NCI-H2171 (cell line): ENCODE measurements at regions not wholly inside any gene's neighbourhood (a gene's known extent, or its start where the extent isn't known, plus 50 kb on each side); places are given as distances from the start of the nearest gene placed in this dataset.

Experiments used
- DNase-seq: peaks from one replicate; lab custom pipeline; 2025; lab: John Stamatoyannopoulos, UW

DNA sequence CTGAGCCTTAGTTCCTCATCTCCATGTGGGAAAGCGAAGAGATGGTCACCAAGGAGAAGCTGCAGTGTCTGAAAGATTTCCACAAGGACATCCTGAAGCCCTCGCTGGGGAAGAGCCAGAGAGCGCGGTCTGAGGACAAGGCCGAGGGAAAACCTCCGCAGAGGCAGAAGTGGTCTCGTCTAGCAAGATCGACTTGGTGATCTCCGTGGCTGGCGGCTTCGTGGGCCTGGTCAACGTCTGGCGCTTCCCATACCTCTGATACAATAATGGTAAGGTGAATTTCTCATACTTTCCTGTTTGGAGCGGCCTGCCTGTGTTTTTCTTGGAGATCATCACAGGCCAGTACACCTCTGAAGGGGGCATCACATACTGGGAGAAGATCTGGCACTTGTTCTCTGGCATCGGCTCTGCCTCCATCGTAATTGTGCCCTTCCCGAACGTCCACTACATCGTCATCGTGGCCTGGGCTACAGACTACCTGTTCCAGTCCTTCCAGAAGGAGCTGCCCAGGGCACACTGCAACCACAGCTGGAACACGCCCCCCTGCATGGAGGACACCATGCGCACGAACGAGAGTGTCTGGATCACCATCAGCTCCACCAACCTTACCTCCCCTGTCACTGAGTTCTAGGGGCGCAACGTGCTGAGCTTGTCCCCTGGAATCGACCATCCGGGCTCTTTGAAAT, 841.1 kb upstream of the TMPRSS15 start:
- no peak for DNase-seq

DNA sequence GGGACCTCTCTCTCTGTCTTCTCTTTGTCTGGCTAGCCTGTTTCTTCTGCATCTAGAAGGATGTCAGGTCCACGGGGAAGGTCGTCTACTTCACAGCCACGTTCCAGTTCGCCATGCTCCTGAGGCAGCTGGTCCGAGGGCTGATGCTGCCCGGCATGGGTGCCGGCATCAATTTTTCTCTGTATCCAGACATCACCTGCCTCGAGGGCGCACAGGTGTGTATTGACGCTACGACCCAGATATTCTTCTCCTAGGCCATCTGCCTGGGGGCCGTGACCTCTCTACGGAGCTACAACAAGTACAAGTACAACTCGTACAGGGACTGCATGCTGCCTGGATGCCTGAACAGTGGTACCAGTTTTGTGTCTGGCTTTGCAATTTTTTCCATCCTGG, 841.6 kb upstream of the TMPRSS15 start:
- DNase-seq: no peak

DNA sequence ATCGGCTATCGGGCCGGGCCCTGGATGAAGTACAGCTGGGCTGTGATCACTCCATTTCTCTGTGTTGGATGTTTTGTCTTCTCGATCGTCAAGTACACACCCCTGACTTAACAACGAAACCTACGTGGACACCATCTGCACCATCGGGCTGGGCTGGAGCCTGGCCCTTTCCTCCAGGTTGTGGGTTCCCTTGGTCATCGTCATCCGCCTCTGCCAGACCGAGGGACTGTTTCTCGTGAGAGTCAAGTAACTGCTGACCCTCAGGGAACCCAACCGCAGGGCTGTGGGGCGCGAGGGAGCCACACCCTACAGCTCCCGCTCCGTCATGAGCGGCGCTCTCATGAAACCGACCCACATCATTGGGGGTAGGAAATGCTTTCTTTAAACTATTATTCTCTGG, 842.4 kb upstream of the TMPRSS15 start:
- DNase-seq: no peak

DNA sequence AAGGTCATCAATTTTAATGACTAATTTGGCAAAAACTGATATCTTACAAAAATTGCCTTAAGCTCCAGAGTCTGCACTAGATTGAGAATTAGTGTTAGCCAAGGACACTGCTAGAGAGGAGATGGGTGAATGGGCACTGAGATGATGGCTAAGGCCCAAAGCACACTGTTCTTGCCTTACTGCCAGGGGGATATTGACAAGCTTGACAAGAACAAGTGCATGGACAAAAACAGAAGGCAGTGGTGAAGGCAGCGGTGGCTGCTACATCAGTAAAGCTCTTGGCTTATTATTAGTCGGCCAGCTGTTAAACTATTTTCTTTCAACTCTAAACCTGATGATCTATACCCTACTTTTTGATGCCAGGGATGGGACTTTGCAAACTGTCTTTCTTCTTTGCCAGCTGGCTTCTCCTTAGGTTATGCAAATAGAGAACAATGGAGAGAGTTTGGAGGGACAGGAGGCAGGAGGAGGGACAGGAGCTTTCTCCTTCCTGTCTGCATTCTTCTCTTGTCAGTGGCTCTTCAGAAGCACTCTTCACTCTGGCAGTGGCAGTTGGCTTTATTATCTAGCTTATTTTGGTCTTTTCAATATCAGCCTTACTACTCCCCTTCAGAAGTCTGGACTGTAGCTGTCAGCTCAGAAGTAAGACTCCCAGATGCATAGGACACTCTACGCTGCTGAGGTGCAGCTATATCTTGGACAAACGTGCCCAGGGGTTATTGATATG, 853.5 kb upstream of the TMPRSS15 start:
- no peak for DNase-seq

DNA sequence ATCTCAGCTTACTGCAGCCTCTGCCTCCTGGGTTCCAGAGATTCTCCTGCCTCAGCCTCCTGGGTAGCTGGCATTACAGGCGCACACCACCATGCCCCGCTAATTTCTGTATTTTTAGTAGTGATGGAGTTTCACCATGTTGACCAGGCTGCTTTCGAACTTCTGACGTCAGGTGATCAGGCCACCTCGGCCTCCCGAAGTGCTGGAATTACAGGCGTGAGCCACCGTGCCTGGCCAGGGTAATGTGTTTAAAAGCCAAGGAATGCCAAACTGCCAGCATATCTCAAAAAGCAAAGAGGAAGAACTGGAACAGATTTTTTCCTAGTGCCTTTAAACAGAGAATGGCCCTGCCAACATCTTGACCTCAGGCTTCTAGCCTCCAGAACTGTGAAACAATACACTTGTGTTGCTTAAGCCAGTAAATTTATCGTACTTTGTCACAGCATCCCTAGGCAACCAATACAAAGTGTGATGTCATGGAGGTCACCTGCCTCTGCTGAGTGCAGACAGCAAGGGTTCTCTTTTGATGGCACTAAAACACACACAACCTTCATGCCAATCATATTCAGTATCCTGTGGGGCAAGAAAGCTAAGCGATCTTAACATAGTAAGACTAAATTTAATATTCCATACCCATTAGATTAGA, 858.3 kb upstream of the TMPRSS15 start:
- no peak for DNase-seq

DNA sequence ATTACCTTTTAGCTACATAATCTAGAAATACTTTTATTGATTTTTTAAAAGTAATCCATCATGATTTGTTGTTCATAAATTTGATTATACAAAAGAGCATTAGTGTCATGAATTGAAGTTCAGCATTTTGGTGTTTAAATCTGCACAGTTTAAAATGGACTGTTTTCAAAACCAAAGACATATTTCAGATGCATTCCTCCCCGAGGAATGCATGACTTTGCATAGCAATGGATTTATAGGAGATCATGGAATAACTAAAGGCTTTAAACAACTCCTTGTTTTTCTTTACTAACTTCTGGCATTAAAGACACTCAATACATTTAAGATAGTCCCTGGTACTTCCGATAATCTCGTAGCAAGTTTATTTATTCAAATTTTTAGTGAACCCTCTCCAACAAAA, 863.1 kb upstream of the TMPRSS15 start:
- DNase-seq: no peak

DNA sequence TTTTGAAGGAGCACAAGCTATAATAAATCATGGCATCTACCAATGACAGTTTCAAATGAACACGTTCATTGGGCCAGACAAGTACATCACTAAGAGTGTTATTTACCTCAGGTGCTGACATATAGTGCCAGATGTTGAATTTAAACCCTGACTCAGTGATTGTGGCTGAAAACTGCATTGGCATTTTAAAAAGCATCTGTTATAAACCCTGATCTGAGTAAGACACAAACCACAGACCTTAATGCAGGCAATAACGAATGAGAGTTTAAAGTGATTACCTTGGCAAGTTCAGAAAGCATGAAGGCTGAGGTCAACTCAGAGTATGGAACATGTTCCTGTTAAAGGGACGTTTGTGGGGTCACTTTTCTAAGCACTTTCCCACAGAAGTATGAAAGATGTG, 865.1 kb upstream of the TMPRSS15 start:
- no peak for DNase-seq

DNA sequence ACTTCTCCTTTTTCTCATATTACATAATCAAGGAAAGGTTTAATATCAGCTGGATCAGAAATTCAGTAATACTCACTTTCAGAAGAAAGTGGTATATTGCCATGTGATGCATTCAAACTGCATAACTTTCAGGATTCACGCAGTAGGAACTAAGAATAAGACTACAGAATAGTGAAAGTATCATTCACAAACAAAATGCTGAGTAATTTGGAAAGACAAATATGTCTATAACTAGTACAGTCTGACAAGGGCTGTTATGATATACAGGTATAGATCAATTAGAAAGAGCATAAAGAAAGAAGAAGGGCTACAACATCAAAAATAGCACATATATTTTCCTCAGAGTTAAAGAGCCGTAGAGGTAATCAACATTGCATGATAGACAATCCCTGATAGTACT, 871.5 kb upstream of the TMPRSS15 start:
- DNase-seq: no peak

DNA sequence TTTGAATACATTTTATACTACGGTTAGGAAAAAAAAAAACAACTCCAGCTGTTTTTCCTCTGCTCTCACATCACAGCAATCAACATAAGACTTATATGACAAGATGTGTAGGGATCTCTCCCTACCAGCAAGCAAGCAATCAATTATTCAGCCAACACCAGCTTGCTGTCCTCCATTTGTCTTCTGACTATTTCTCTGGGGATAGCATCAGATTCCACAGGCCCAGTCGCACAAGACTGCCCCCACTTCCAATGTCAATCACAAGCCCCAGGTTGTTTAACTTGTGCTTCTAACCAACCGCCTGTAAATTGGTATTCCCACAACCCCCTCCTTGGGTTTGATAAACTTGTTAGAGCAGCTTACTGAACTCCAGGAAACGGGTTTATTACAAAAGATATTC, 873.1 kb upstream of the TMPRSS15 start:
- no peak for DNase-seq

DNA sequence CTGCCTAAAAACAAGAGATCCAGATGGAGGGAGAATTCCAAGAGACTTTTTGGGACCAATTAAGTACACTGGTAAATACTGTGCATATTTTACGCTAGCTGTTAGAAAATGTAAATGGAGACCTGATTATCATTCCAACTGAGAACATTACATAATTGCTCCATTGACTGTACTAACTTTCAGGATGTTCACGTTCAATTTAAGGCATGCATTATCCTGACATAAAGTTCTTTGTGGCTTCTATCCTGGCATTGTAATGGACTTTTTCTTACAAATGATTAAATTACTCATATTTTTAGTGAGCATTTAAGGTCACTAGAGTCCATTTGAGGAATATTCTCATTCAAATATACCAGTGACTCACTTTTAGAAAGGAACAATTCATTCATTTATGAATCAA, 883.3 kb upstream of the TMPRSS15 start:
- DNase-seq: no peak

DNA sequence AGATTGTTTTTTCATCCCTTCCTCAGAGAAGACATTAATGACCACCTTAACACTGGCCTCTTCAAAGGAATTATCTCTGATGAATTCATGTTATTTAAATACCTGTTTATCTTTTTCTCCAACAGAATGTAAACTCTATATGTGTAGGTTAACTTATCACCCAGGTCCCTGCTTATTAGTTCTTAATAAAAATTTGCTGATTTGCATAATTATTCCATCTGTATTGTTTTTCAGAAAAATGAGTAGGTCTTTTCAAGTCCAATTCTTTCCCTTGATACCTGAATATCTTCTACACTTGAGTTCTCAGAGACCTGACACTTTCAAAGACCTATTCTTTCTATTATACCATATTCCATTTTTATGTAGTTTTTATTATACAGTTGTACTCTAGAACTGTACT, 886.7 kb upstream of the TMPRSS15 start:
- no peak for DNase-seq

DNA sequence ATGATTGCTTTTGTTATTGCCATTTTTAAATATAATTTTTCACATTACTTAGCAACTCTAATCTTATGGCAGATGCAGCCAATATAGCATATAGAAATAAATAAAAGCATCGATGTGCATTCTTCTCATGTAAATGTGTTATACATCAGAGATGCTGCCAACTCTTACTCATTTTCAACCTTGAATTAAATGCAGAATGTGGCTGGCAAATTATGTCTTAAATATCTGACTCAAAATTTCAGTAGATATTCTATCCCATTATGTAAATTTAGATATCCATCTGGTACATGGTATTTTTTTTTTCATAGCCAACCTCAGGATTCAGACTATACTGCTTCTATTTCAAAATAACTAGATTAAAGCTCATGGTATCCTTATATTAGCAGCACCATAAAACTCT, 916.7 kb upstream of the TMPRSS15 start:
- DNase-seq: no peak

DNA sequence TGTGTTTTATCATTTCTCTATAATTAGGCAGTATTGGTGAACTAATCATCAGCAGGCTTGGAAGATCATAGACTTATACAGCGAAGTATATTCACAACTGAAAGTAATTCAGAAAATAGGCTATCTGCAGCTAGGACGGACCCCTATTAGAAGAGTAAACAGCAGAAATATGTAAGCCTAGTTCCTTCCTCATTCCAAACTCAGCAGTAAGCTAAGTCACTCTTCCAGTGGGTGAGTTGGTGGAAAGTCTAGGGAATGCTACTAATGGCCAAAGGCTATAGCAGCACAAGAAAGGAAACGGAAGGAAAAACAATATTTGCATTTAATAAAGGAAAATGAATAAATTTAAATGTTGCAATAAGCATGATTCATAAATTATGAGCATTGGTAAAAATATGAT, 918.1 kb upstream of the TMPRSS15 start:
- DNase-seq: no peak

DNA sequence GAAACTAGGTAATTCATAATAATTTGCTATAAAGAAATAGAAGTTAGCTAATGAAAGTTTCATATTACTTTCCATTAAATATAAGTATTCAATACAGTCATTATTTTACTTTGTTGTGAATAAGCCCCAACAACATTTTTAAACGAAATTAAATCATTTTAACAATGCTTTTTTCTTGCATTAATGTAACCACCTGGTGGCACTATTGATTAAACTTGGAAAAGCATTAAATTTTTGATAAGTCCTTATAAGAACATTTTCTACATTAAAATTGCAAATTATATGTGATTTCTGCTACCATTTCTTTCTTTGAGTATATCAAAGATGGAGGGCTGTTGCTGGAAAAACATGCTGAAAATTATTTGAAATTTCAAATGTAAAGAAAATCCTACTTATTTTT, 918.8 kb upstream of the TMPRSS15 start:
- no peak for DNase-seq

DNA sequence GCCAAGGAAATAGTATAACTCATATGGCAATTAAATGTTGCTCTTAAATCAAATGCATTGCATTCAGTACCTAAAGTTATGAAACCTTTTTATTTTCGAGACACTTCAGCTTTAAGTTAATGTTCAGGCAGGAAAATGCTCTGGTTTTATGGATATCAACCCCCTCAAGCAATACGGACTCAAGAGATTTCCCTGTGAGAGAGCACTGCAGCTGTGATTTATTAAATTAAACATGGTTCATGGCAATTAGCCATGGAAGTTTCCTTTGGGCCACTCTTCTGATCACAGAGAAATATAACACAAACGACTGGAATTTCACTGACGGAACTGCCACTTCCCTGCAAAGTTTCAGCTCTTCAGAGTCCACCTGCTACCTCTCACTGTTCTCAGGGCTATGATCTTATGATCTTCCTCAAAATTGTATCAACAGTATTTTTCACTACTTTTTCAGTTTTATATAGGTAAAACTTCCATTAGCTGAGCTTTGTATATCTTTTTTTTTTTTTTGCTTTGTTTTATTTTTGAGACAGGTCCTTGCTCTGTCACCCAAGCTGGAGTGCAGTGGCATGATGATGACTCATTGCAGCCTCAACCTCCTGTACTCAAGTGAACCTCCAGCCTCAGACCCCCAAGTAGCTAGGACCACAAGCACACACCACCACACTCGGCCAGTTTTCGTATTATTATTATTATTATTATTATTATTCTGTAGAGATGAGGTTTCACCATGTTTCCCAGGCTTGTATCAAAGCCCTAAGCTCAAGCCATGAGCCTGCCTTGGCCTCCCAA, 923.1 kb upstream of the TMPRSS15 start:
- DNase-seq: no peak

DNA sequence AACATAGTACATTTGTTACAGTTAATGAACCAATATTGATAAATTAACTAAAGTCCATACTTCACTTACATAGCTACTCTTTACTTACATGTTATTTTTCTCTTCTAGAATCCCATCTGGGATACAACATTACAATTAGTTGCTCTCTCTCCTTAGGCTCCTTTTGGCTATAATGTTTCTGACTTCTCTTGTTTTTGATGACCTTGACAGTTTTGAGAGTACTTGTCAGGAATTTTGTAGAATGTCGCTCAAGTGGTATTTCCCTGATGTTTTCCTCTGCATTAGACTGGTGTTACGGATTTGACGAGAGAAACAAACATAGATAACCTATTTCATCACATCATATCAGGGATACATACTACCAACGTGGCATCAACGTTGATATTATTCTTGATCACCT, 925.4 kb upstream of the TMPRSS15 start:
- DNase-seq: no peak

DNA sequence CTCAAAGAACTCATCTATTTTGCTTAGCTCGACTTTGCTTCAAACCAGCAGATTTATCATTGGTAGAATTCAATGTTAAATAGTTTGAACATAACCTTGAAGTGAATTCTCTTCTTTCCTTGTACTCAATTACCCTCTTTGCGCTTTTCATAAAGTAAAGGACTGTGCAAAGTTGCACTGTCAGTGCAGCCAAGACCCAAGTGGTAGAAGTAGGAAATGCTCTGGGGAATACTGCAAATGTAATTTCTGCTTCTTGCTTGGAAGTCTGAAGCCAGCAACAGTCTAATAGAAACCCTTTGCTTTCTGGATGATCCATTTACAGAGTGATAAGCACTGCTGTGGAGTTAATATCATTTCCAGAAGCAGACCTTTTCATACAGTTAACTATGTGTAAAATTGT, 936.7 kb upstream of the TMPRSS15 start:
- no peak for DNase-seq

DNA sequence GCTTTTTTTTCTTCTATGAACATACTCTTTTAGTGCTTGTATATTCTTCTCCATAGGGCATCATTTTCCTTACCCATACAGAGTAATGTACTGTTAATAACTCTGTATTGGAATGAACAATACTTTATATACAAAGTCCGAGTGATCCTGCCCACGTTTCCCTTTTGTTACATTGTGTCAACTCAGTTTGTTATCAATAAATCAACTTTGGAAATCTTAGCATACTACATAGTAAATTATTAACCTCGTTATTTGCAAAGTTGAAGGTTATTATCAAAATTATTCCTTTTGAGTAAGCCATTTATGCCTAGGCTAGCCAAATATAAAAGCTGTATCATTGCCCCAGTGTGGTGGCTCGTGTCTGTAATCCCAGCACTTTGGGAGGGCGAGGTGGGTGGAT, 937.4 kb upstream of the TMPRSS15 start:
- DNase-seq: no peak

DNA sequence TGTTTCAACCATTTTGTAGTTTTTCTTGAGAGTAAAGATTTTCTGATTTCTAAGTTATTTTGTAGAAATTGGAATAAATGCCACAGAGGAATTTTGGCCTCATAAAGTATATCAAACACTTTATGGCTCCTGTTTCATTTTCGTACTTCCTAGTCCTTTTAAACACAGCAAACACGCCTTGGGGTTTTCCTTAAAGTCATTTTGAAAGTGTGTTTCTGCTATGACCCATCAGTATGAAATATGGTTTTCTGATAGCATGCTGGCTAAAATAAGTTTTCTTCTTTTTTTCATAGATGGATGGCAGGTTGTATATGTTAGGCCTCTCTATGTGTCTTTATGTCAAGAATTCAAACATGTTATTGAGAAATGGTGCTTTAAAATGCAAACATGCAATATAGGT, 940.1 kb upstream of the TMPRSS15 start:
- DNase-seq: no peak

DNA sequence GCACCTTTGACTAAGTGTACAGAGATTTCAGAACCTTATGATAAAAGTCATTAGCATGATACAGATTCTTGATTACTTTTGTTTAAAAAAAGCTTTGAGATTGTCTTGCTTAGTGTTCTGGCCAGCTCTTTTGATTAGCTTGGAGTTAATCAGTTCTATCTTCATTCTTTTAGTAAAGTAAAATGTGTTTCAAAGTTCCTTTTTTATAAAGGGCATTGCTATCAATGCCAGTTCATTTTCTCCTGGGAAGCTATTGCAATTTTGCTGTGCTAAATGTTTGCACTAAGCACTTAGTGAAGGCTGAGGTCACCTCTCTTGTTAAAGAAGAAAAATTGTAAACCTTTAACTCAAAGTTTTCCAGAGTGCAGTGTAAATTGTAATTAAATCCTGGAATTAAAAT, 946.7 kb upstream of the TMPRSS15 start:
- no peak for DNase-seq

DNA sequence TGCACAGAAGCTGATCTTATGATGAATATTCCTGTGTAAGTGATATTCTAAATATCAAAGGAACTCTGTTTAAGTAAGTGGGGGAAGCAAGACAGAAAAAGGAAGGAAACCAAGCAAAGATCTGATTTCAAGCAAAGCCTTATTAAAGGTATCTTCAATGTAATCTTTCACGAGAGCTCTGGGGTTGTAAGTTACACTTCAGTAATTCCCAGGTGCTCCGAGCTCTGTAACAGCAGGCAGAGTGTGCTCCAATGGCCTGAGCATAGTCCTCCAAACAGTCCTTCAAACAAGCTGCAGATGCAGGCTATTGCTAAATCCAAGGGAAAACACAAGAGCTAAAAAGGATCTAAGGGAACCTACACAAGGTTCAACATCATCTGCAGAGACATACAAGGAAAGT, 949.7 kb upstream of the TMPRSS15 start:
- no peak for DNase-seq

DNA sequence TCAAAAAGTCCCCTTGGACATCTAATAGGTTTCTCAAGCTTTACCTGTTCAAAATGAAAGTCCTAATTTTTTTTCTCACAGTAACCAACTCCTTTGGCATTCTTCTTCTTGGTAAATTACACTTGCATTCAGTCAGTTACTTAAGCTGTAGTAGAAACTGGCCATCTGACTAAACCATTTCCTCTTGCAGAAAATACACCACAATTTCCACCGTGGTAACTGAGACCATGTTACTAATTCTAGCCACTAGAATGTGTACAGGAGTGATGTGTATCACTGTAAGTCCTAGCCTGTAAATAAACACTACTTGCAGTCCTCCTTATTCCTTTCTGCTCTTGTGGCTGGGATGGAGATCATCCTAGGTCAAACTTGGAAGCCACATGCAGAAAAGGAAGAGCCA, 965.4 kb upstream of the TMPRSS15 start:
- no peak for DNase-seq

DNA sequence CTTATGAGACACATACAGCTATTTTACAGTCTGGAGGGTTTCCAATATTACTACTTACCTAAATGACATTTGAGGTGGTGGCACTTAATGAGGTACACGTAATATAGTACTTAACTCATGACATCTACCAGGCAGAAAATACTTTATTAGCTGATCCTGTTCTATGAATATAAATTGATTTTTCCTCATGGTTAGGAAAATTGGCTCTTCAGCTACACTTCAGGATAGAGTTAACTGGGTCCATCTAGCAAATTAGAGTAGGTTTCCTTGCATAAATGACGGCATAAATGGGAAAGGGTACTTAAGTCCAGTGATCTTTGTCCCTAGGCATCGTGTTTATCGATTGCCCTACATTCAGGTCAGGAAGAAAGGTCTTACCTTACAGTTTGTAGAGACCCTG, 988.8 kb upstream of the TMPRSS15 start:
- no peak for DNase-seq
